HEK293 (cell line): ENCODE measurements at regions not wholly inside any gene's neighbourhood (a gene's known extent, or its start where the extent isn't known, plus 50 kb on each side); places are given as distances from the start of the nearest gene placed in this dataset.

Source experiments
- CTCF ChIP-seq: fragments of 450-650 bp; formaldehyde crosslinking; IDR thresholded peaks from 2 replicates; pipeline ENCODE4 v1.5.1; 2016; ENCODE audit warnings: missing biosample characterization, missing genetic modification characterization
- TCF7L2 ChIP-seq: IDR thresholded peaks from 2 replicates; pipeline ENCODE4 v1.6.1; 2011; ENCODE audit warnings: low read depth, mild to moderate bottlenecking, inconsistent platforms, low read length, moderate library complexity, borderline replicate concordance
- ZNF121 ChIP-seq: fragments of 450-650 bp; formaldehyde crosslinking; IDR thresholded peaks from 2 replicates; pipeline ENCODE4 v1.5.1; 2016; ENCODE audit warnings: missing biosample characterization, missing genetic modification characterization
- ZNF423 ChIP-seq: fragments of 450-650 bp; formaldehyde crosslinking; IDR thresholded peaks from 2 replicates; pipeline ENCODE4 v1.5.1; 2016; ENCODE audit warnings: missing biosample characterization, missing genetic modification characterization
- ZNF549 ChIP-seq: fragments of 450-650 bp; IDR thresholded peaks from 2 replicates; pipeline ENCODE4 v1.5.1; 2018; ENCODE audit warnings: missing biosample characterization, missing genetic modification characterization, mild to moderate bottlenecking, inconsistent platforms, moderate library complexity
- ZNF654 ChIP-seq: fragments of 450-650 bp; formaldehyde crosslinking; IDR thresholded peaks from 2 replicates; pipeline ENCODE4 v1.5.1; 2016; ENCODE audit warnings: low read depth, missing biosample characterization, missing genetic modification characterization
- ZNF677 ChIP-seq: fragments of 450-650 bp; IDR thresholded peaks from 2 replicates; pipeline ENCODE4 v1.5.0; 2018; ENCODE audit warnings: missing biosample characterization, mild to moderate bottlenecking, missing genetic modification characterization, moderate library complexity

GRCh38 chr5:54383941-54384340 lies 71.6 kb upstream of the HSPB3 start:
- TF ChIP-seq ZNF121 (tag by site-specific recombination): no peak
- TF ChIP-seq CTCF (tag by site-specific recombination): no peak
- no peak for TF ChIP-seq ZNF549 (tag by site-specific recombination)
- TF ChIP-seq ZNF654 (tag by site-specific recombination): no peak
- no peak for TF ChIP-seq ZNF677 (tag by site-specific recombination)
- TF ChIP-seq TCF7L2: no peak
- TF ChIP-seq ZNF423: no peak
